ENCODE measurements at regions not wholly inside any gene's neighbourhood (a gene's known extent, or its start where the extent isn't known, plus 50 kb on each side); places are given as distances from the start of the nearest gene placed in this dataset.

DNA sequence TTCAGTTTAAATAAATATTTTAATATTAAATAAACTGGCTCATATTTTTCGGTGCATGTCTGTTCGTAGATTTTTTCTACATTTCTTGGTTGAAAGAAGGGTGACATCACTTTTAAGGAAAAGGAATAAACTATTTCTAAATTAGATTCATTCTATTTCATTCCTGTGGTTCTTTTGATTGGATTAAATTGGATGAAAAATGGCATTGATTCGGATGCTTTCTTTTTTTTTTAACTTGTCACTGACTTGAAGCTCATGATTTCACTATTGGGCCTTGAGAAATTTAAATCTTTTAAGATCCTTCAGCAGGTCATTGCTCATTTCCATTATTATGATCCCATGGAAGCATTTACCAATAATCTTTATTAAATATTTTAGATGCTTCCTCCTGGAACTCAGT is 113.1 kb upstream of the RASSF8 start:
- no peaks in the 10 kb centered on the region for H4K20me1 ChIP-seq (ENCODE audit: insufficient read depth, low read length)
- DNase-seq (ENCODE audit: low read depth), result no peak

DNA sequence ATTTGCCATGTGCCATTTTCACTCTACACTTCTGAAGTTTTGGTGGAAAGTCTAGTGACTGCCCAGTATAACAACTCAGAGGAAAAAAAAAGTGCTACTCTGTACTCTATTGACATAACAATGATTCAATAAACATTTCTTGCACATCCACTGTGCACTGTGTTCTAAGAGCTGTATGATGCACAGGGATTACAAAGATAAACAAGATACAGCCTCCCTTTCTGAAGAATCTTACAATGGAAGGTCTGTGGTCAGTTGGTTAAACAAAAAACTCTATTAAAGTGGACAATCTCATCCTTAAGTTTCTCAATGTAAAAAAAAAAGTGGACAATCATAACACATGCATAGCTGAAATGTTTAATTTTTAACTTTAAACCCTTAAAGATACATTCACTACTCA is 105.7 kb upstream of the RASSF8 start:
- TF ChIP-seq EZH2 (IDR thresholded peaks at IDR 0.05; ENCODE audit: insufficient read depth, low read length) (no peak), CTCF (IDR thresholded peaks at IDR 0.05; ENCODE audit: insufficient read depth, low read depth, low read length) (no peak)
- H2AFZ ChIP-seq (ENCODE audit: low read depth, low read length), result no peak overlapping the region
- no peak for FAIRE-seq
- no peaks in the 10 kb centered on the region for H3K9me3 Mint-ChIP-seq (ENCODE audit: unreplicated experiment)
- H3K27ac Mint-ChIP-seq (ENCODE audit: unreplicated experiment), result no peak overlapping the region
- no peaks in the 10 kb centered on the region for H3K9me3 ChIP-seq (ENCODE audit: insufficient read depth, low read depth, low read length)
- peak; percentile 44 for DNase-seq (ENCODE audit: low read depth)
- H3K4me3 ChIP-seq (ENCODE audit: insufficient read depth, low read depth, low read length), result no peak overlapping the region
- H3K27me3 Mint-ChIP-seq (ENCODE audit: low read depth, unreplicated experiment), result peaks cover 1% of the 10 kb centered on the region
- no peak overlapping the region for H3K4me2 ChIP-seq (ENCODE audit: low read length)
- H3K36me3 ChIP-seq (ENCODE audit: insufficient read depth, low read length), result no peaks in the 10 kb centered on the region
- no peak overlapping the region for H3K27ac ChIP-seq (ENCODE audit: low read depth, low read length)
- H3K27me3 ChIP-seq (ENCODE audit: insufficient read depth, low read length), result no peaks in the 10 kb centered on the region
- peaks cover 3% of the 10 kb centered on the region for H3K4me1 Mint-ChIP-seq (ENCODE audit: low read depth, unreplicated experiment)
- no peaks in the 10 kb centered on the region for H4K20me1 ChIP-seq (ENCODE audit: insufficient read depth, low read length)
- H3K36me3 Mint-ChIP-seq (ENCODE audit: low read depth, unreplicated experiment), result no peaks in the 10 kb centered on the region
- no peaks in the 10 kb centered on the region for H3K4me1 ChIP-seq (ENCODE audit: insufficient read depth, low read length)
- no peak overlapping the region for H3K9ac ChIP-seq (ENCODE audit: low read length)
- H3K4me3 Mint-ChIP-seq (ENCODE audit: unreplicated experiment), result no peak overlapping the region
- no peaks in the 10 kb centered on the region for H3K79me2 ChIP-seq (ENCODE audit: insufficient read depth, low read length)

More for the DNA sequence above, 113.1 kb upstream of the RASSF8 start:
- Histone ChIP-seq H3K4me3 (ENCODE audit: insufficient read depth, low read depth, low read length) (no peak overlapping the region), H3K4me2 (ENCODE audit: low read length) (no peak overlapping the region), H3K9ac (ENCODE audit: low read length) (no peak overlapping the region), H3K9me3 (ENCODE audit: insufficient read depth, low read depth, low read length) (no peaks in the 10 kb centered on the region), H3K79me2 (ENCODE audit: insufficient read depth, low read length) (no peaks in the 10 kb centered on the region), H3K27ac (ENCODE audit: low read depth, low read length) (no peak overlapping the region), H3K36me3 (ENCODE audit: insufficient read depth, low read length) (no peaks in the 10 kb centered on the region), H3K27me3 (ENCODE audit: insufficient read depth, low read length) (no peaks in the 10 kb centered on the region), H3K4me1 (ENCODE audit: insufficient read depth, low read length) (peaks cover 7% of the 10 kb centered on the region), H2AFZ (ENCODE audit: low read depth, low read length) (no peak overlapping the region)
- peaks cover 1% of the 10 kb centered on the region for H3K27me3 Mint-ChIP-seq (ENCODE audit: low read depth, unreplicated experiment)
- H3K27ac Mint-ChIP-seq (ENCODE audit: unreplicated experiment), result no peak overlapping the region
- H3K4me3 Mint-ChIP-seq (ENCODE audit: unreplicated experiment), result no peak overlapping the region
- no peak for FAIRE-seq
- no peaks in the 10 kb centered on the region for H3K36me3 Mint-ChIP-seq (ENCODE audit: low read depth, unreplicated experiment)
- no peak for TF ChIP-seq EZH2 (IDR thresholded peaks at IDR 0.05; ENCODE audit: insufficient read depth, low read length)
- TF ChIP-seq CTCF (IDR thresholded peaks at IDR 0.05; ENCODE audit: insufficient read depth, low read depth, low read length), result no peak
- no peaks in the 10 kb centered on the region for H3K4me1 Mint-ChIP-seq (ENCODE audit: low read depth, unreplicated experiment)
- H3K9me3 Mint-ChIP-seq (ENCODE audit: unreplicated experiment), result no peaks in the 10 kb centered on the region

DNA sequence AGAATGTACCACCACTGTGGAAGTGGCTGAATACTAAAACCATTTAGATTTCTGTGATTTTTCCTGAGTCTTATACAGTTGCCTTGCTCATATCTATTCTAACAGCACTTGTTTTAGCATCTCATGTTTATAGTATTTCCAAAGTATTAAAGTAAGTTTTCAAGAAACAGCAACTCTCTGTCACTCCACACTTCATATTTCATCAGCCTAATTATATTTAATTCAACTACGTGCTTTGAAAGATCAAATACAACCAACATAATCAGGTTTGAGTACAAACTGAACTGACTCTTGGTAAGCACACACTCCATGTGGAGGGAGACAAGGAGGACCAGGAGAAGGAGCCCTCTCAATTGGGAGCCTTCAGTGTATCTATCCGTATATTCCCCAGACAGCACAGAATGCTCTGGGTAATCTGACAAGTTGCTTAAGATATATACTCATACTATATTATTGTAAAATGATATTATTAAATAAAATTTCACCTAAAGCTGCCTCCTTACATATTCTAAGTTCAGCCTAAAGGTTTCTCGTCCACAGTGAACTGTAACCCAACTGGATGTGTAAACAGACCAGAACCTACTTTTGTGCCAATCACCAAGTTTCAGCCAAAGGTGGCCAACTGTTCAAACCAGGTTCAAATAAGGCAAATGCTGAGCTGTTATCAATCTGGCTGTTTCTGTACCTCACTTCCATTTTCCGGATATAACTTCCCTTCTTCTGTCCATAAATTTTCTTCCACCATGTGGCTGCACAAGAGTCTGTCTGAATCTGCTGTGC is 105.0 kb upstream of the RASSF8 start:
- DNase-seq (ENCODE audit: low read depth) (no peak), FAIRE-seq (no peak)
- Mint-ChIP-seq H3K9me3 (ENCODE audit: unreplicated experiment) (no peaks in the 10 kb centered on the region), H3K4me3 (ENCODE audit: unreplicated experiment) (no peak overlapping the region), H3K36me3 (ENCODE audit: low read depth, unreplicated experiment) (no peaks in the 10 kb centered on the region), H3K27me3 (ENCODE audit: low read depth, unreplicated experiment) (peaks cover 1% of the 10 kb centered on the region), H3K4me1 (ENCODE audit: low read depth, unreplicated experiment) (peaks cover 3% of the 10 kb centered on the region), H3K27ac (ENCODE audit: unreplicated experiment) (no peak overlapping the region)
- Histone ChIP-seq H3K27me3 (ENCODE audit: insufficient read depth, low read length) (no peaks in the 10 kb centered on the region), H3K4me2 (ENCODE audit: low read length) (no peak overlapping the region), H2AFZ (ENCODE audit: low read depth, low read length) (no peak overlapping the region), H3K9ac (ENCODE audit: low read length) (no peak overlapping the region), H3K36me3 (ENCODE audit: insufficient read depth, low read length) (no peaks in the 10 kb centered on the region), H3K27ac (ENCODE audit: low read depth, low read length) (no peak overlapping the region), H3K9me3 (ENCODE audit: insufficient read depth, low read depth, low read length) (no peaks in the 10 kb centered on the region), H4K20me1 (ENCODE audit: insufficient read depth, low read length) (no peaks in the 10 kb centered on the region), H3K4me1 (ENCODE audit: insufficient read depth, low read length) (no peaks in the 10 kb centered on the region), H3K79me2 (ENCODE audit: insufficient read depth, low read length) (no peaks in the 10 kb centered on the region), H3K4me3 (ENCODE audit: insufficient read depth, low read depth, low read length) (no peak overlapping the region)
- no peak for TF ChIP-seq EZH2 (IDR thresholded peaks at IDR 0.05; ENCODE audit: insufficient read depth, low read length)
- TF ChIP-seq CTCF (IDR thresholded peaks at IDR 0.05; ENCODE audit: insufficient read depth, low read depth, low read length), result no peak
